ENCODE measurements at regions not wholly inside any gene's neighbourhood (a gene's known extent, or its start where the extent isn't known, plus 50 kb on each side); places are given as distances from the start of the nearest gene placed in this dataset.

DNA sequence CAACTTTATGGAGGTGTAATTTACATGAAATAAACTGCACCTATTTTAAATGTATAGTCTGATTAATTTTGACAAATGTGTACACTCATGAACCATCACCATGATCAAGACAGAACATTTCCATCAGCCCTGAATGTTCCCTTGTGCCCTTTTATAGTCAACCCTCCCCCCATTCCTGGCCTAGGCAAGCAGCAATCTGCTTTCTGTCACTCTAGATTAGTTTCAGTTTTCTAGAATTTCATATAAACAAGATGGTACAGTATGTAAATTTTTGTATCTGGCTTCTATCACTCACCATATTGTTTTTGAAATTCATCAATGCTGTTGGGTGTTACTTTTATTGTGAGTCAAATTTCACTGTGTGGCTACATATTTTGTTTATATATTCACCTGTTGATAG, 234.2 kb upstream of the RPS6KA3 start:
- TF ChIP-seq, protein P1, sequence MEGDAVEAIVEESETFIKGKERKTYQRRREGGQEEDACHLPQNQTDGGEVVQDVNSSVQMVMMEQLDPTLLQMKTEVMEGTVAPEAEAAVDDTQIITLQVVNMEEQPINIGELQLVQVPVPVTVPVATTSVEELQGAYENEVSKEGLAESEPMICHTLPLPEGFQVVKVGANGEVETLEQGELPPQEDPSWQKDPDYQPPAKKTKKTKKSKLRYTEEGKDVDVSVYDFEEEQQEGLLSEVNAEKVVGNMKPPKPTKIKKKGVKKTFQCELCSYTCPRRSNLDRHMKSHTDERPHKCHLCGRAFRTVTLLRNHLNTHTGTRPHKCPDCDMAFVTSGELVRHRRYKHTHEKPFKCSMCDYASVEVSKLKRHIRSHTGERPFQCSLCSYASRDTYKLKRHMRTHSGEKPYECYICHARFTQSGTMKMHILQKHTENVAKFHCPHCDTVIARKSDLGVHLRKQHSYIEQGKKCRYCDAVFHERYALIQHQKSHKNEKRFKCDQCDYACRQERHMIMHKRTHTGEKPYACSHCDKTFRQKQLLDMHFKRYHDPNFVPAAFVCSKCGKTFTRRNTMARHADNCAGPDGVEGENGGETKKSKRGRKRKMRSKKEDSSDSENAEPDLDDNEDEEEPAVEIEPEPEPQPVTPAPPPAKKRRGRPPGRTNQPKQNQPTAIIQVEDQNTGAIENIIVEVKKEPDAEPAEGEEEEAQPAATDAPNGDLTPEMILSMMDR (conservative IDR thresholded peaks at IDR 0.05; ENCODE audit: low read length): no peak
- H3K4me3 ChIP-seq (ENCODE audit: low read length): no peak overlapping the region
- DNase-seq (ENCODE audit: low read depth): no peak

DNA sequence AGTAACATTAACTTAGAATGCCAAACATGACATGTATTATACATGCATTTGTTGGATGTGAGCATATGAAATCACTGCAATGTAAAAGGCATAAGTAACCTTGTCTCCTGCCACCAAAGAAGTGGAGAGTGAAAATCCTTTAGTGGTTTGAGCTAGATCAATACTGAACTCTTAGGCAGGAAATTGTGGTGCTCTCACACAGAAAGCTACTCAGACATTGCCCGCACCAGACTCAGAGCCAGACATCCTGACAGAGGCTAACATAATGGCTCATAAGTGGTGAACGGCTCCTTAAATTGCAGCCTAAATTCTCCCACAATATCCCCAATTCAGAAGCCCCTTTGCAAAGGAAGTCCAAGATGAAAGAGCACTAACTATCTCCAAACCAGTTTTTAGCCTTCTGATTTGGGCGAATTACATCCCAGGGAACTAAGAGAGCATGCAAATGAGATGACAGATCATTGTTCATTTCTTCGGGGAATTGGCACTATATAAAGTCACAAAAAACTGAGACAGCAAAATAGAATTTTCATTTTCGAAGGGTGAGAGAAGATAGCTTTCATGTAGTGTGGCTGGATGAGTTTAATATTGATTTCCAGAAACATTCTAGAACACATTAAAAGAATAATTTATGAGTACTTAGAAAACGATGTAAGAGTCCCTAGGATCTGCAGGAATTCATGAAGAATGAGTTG, 233.6 kb upstream of the RPS6KA3 start:
- no peak for DNase-seq (ENCODE audit: low read depth)
- no peak overlapping the region for H3K4me3 ChIP-seq (ENCODE audit: low read length)
- TF ChIP-seq, protein P1 (conservative IDR thresholded peaks at IDR 0.05; ENCODE audit: low read length): no peak

DNA sequence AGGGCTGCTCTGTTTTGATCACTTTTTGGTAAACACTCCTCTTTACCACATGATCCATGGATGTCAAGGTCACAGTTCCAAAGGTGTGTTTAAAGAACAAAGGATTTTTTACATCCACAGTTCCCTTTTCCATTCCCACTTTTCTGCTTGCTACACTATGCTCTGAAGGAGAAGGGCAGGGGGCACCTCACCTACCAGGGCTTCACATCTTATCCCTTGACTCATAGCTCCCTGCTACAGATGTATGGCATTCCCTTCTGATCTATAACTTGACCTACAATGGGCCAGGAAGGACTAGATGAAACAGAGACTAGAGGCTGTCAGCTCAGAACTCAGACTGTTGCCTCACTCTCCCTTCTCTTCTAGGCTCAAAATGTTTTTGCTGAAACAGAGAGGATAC, 233.1 kb upstream of the RPS6KA3 start:
- H3K4me3 ChIP-seq (ENCODE audit: low read length): no peak overlapping the region
- TF ChIP-seq, protein P1 (conservative IDR thresholded peaks at IDR 0.05; ENCODE audit: low read length): no peak
- no peak for DNase-seq (ENCODE audit: low read depth)

DNA sequence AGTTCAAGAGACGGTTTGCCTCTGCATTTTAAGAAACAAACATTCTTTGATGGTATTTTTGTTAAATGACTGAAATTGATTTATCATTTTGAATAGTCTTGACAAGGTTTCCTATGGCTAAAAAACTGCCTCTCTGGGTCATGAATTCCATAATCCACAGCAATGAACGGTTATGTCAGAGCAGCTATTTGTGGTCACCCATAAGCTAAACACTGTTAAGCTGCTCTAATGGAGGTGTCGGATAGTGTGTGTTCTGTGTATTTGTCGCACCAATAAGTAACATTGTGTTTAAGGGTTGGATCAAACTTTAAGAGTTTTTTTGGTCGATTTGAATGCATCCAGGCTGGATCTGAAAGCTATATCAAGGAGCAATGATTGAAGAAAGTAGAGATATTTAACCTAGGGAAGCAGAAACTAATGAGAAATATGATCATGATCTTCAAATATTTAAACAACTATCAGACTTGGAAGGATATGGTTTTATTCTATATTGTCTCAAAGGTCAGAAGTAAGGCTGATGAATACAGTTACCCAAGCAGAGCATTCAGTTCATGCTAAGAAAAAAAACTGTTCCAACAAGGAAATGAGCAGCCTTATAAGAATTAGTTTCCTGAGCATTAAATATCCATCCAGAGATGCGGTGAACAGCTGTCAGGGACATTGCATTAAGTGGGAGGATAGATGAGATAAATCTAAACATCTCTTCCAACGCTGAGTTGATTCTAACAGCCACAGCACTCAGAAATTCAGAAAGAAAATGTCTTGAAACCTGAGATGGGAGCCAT, 232.3 kb upstream of the RPS6KA3 start:
- TF ChIP-seq, protein P1 (conservative IDR thresholded peaks at IDR 0.05; ENCODE audit: low read length): no peak
- no peak for DNase-seq (ENCODE audit: low read depth)
- no peak overlapping the region for H3K4me3 ChIP-seq (ENCODE audit: low read length)

DNA sequence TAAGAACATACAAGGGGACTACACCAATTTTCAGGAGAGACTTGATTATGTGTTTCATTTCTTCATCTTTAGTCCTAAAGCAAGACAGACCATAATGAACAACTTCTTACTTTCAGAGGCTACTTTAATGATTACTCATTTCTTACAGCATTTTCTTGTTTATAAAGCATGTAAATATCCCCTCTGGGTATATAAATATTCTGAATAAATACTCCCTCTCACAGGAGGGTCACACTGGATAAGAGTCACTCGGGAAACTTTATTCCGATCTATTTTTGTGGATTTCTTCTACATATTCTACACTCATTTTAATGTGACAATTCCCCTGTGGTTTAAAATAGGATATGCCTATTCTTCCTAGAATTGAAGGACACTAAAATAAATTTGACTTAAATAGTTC, 228.9 kb upstream of the RPS6KA3 start:
- H3K4me3 ChIP-seq (ENCODE audit: low read length): no peak overlapping the region
- no peak for DNase-seq (ENCODE audit: low read depth)
- TF ChIP-seq, protein P1 (conservative IDR thresholded peaks at IDR 0.05; ENCODE audit: low read length): no peak

DNA sequence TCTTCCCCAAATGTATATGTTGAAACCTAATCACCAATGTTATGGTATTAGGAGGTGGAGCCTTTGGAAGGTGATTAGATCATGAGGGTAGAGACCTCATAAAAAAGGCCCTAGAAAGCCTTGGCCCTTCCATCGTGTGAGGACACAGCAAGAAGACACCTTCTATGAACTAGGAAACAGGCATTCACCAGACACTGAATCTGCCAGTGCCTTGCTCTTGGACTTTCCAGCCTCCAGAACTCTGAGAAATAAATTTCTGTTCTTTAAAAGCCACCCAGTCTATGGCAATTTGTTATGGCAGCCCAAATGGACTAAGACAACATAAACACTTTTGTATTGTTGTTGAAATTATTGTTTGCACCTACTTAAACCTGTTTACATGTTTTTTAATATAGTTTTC, 221.8 kb upstream of the RPS6KA3 start:
- no peak for DNase-seq (ENCODE audit: low read depth)
- H3K4me3 ChIP-seq (ENCODE audit: low read length): no peak overlapping the region
- TF ChIP-seq, protein P1 (conservative IDR thresholded peaks at IDR 0.05; ENCODE audit: low read length): no peak

DNA sequence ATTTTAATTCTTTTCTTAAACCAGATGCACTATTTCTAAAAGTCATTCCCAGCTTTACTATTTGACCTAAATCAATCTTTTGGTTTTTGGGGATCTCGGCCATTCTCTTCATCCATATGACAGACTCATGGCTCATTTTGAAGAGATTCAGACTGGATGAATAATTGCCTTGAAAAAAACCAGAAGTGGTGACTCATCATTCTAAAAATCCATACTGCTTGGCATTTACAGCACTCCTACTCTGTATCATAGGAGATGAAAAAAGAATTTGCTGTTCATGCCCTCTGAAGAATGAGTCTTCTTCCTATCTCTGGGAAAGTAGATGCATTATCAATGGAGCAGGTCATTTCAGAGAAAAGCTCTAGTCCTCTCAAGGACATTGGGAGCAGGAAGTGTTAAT, 220.5 kb upstream of the RPS6KA3 start:
- TF ChIP-seq, protein P1 (conservative IDR thresholded peaks at IDR 0.05; ENCODE audit: low read length): no peak
- no peak for DNase-seq (ENCODE audit: low read depth)
- no peak overlapping the region for H3K4me3 ChIP-seq (ENCODE audit: low read length)

Data from AG10803 (cell line).